ENCODE measurements at regions not wholly inside any gene's neighbourhood (a gene's known extent, or its start where the extent isn't known, plus 50 kb on each side); places are given as distances from the start of the nearest gene placed in this dataset.

DNA sequence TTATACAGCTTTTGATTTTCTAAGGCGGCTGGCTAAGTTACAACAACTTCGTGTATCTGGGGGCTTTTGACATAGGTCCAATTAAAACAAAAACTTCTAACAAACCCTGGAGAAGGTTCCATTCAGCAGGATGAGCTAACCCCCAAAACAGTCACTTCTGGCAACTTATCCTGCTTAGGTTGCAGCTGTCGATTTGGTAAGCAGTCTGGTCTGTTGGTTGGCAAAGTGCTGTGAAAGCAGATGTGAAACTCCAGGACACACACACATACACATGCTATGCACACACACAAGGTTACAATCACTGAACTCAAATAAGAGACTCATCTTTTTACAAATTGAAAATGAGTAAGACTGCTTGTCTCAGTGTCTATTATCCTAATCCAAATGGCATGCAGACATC lies 119.0 kb upstream of the STMND1 start:
- H3K9ac ChIP-seq (ENCODE audit: low read depth, low read length) = no peak overlapping the region
- H3K4me2 ChIP-seq (ENCODE audit: insufficient read depth, low read length) = no peak overlapping the region
- DNase-seq (no peak), ATAC-seq (ENCODE audit: insufficient read depth, low read depth) (no peak)
- H3K79me2 ChIP-seq (ENCODE audit: insufficient read depth, low read length) = no peaks in the 10 kb centered on the region
- no peak for TF ChIP-seq EZH2 (IDR thresholded peaks at IDR 0.05; ENCODE audit: borderline replicate concordance, low read depth, low read length, severe bottlenecking)
- TF ChIP-seq, protein P1, sequence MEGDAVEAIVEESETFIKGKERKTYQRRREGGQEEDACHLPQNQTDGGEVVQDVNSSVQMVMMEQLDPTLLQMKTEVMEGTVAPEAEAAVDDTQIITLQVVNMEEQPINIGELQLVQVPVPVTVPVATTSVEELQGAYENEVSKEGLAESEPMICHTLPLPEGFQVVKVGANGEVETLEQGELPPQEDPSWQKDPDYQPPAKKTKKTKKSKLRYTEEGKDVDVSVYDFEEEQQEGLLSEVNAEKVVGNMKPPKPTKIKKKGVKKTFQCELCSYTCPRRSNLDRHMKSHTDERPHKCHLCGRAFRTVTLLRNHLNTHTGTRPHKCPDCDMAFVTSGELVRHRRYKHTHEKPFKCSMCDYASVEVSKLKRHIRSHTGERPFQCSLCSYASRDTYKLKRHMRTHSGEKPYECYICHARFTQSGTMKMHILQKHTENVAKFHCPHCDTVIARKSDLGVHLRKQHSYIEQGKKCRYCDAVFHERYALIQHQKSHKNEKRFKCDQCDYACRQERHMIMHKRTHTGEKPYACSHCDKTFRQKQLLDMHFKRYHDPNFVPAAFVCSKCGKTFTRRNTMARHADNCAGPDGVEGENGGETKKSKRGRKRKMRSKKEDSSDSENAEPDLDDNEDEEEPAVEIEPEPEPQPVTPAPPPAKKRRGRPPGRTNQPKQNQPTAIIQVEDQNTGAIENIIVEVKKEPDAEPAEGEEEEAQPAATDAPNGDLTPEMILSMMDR (IDR thresholded peaks at IDR 0.05; ENCODE audit: borderline replicate concordance, extremely low read depth, low read length, poor library complexity, severe bottlenecking) = no peak
- H3K36me3 ChIP-seq (ENCODE audit: insufficient read depth, low read length) = no peaks in the 10 kb centered on the region
- no peaks in the 10 kb centered on the region for H4K20me1 ChIP-seq (ENCODE audit: insufficient read depth, low read length)
- H3K4me3 ChIP-seq (ENCODE audit: low read depth in 1 of 2, low read length in 2 of 2) = no peak overlapping the region
- no peak overlapping the region for H3K27ac ChIP-seq (ENCODE audit: low read length)
- no peak overlapping the region for H2AFZ ChIP-seq (ENCODE audit: low read depth, low read length)
- H3K9me3 ChIP-seq (ENCODE audit: insufficient read depth, low read length, severe bottlenecking) = no peaks in the 10 kb centered on the region
- H3K4me1 ChIP-seq (ENCODE audit: insufficient read depth, low read length) = no peaks in the 10 kb centered on the region
- H3K27me3 ChIP-seq (ENCODE audit: insufficient read depth, low read length, poor library complexity) = no peaks in the 10 kb centered on the region

- H3K27me3 ChIP-seq (ENCODE audit: insufficient read depth, low read length, poor library complexity) = no peaks in the 10 kb centered on the region
- H3K4me2 ChIP-seq (ENCODE audit: insufficient read depth, low read length) = no peak overlapping the region
- H3K4me3 ChIP-seq (ENCODE audit: low read depth in 1 of 2, low read length in 2 of 2) = no peak overlapping the region
- no peaks in the 10 kb centered on the region for H3K9me3 ChIP-seq (ENCODE audit: insufficient read depth, low read length, severe bottlenecking)
- ATAC-seq (ENCODE audit: insufficient read depth, low read depth) (no peak), DNase-seq (no peak)
- H4K20me1 ChIP-seq (ENCODE audit: insufficient read depth, low read length) = no peaks in the 10 kb centered on the region
- no peaks in the 10 kb centered on the region for H3K36me3 ChIP-seq (ENCODE audit: insufficient read depth, low read length)
- no peak overlapping the region for H3K27ac ChIP-seq (ENCODE audit: low read length)
- H3K79me2 ChIP-seq (ENCODE audit: insufficient read depth, low read length) = no peaks in the 10 kb centered on the region
- TF ChIP-seq EZH2 (IDR thresholded peaks at IDR 0.05; ENCODE audit: borderline replicate concordance, low read depth, low read length, severe bottlenecking) = no peak
- TF ChIP-seq, protein P1 (IDR thresholded peaks at IDR 0.05; ENCODE audit: borderline replicate concordance, extremely low read depth, low read length, poor library complexity, severe bottlenecking) = no peak
- no peak overlapping the region for H3K9ac ChIP-seq (ENCODE audit: low read depth, low read length)
- H3K4me1 ChIP-seq (ENCODE audit: insufficient read depth, low read length) = no peaks in the 10 kb centered on the region
- no peak overlapping the region for H2AFZ ChIP-seq (ENCODE audit: low read depth, low read length)
These were observed 122.0 kb upstream of the STMND1 start for GRCh38 chr6:16979677-16980370.

- Histone ChIP-seq H3K27ac (ENCODE audit: low read length) (no peak overlapping the region), H3K4me2 (ENCODE audit: insufficient read depth, low read length) (no peak overlapping the region), H3K9me3 (ENCODE audit: insufficient read depth, low read length, severe bottlenecking) (no peaks in the 10 kb centered on the region), H3K79me2 (ENCODE audit: insufficient read depth, low read length) (no peaks in the 10 kb centered on the region), H2AFZ (ENCODE audit: low read depth, low read length) (no peak overlapping the region), H4K20me1 (ENCODE audit: insufficient read depth, low read length) (no peaks in the 10 kb centered on the region), H3K9ac (ENCODE audit: low read depth, low read length) (no peak overlapping the region), H3K36me3 (ENCODE audit: insufficient read depth, low read length) (no peaks in the 10 kb centered on the region), H3K27me3 (ENCODE audit: insufficient read depth, low read length, poor library complexity) (no peaks in the 10 kb centered on the region), H3K4me1 (ENCODE audit: insufficient read depth, low read length) (no peaks in the 10 kb centered on the region), H3K4me3 (ENCODE audit: low read depth in 1 of 2, low read length in 2 of 2) (no peak overlapping the region)
- TF ChIP-seq, protein P1 (IDR thresholded peaks at IDR 0.05; ENCODE audit: borderline replicate concordance, extremely low read depth, low read length, poor library complexity, severe bottlenecking) = no peak
- TF ChIP-seq EZH2 (IDR thresholded peaks at IDR 0.05; ENCODE audit: borderline replicate concordance, low read depth, low read length, severe bottlenecking) = no peak
- ATAC-seq (ENCODE audit: insufficient read depth, low read depth) (no peak), DNase-seq (no peak)
These were observed 123.2 kb upstream of the STMND1 start for GRCh38 chr6:16978686-16979085.
